NCI-H2196 treated with DMSO at 0.1 percent for 48 hours (cell line): ENCODE measurements at regions not wholly inside any gene's neighbourhood (a gene's known extent, or its start where the extent isn't known, plus 50 kb on each side); places are given as distances from the start of the nearest gene placed in this dataset.
A peak's percentile ranks its signal among the peaks of the same experiment; 100 is the strongest.
"Not testable (repeated sequence)": the region's sequence is repeated elsewhere in the genome, so short reads cannot be mapped to it uniquely, and the experiment has no call there.

Experiments used
- DNase-seq: peaks from one replicate; lab custom pipeline; 2025; ENCODE audit not compliant: unreplicated experiment; lab: John Stamatoyannopoulos, UW

DNA sequence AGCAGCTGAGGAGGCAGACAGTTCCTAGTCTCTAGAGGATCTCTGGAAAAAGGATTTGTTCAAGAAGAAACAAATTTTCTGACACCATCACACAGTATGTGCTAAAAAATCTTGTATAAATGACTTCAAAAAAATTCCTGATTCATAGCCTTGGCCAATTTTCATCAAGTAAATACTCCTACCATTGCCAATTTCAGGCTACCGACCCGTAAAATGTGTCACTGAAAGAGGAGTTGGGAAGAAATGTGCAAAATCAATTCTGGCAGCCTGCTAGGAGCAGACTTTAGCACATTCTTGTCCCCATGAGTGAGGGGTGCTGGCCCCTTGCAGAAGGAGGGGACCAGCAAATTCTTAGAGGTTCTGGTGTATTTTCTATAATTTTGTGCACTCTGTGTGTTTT, 109.4 kb downstream of the TMEM30B start:
- DNase-seq: no peak

DNA sequence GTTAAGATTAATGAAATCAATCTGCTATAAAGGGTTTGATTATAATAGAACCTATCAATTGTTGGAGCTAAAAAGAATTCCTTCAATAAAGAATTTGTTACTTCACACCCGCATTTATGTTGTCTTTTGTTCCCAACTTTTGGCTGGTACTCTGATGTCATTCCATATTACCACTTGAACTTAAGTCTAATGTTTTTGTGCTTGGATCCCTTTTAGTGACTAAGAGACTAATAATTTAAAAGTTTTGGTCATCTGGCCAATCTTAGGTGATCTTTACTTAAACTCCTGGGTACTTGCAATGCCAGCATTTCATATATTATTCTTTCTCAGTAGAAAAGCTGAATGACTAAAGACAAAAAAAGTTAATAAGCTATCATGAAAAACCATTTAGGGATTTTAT, 113.0 kb downstream of the TMEM30B start:
- DNase-seq: no peak

DNA sequence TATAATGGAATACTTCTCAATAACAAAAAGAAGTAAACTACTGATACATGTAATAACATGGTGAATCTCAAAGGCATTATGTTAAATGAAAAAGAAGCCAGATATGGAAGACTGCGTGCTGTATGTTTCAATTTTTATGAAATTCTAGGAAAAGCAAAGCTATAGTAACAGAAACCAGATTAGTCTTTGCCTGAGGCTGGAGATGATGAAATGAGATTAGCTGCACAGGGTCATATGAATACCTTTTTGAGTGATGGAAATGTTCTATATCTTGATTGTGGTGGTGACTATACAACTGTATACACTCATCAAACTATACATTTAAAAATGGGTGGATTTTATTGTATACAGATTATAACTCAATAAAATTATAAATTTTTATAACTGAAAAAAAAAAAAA, 113.5 kb downstream of the TMEM30B start:
- DNase-seq: no peak

DNA sequence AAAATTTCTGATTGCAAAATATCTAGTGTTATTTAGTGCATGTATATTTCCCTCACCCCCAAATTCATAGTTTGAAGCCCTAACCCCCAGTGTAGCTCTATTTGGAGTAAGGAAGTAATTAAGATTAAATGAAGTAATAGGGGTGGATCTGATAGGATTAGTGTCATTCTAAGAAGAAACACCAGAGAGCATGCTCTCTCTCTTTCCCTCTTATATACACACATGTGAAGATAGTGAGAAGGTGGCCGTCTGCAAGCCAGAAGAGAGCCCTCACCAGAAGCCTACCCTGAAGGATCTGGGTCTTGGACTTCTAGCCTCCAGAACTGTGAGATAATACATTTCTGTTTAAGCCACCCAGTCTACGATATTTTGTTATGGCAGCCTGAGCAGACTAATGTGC, 120.3 kb downstream of the TMEM30B start:
- DNase-seq: no peak

DNA sequence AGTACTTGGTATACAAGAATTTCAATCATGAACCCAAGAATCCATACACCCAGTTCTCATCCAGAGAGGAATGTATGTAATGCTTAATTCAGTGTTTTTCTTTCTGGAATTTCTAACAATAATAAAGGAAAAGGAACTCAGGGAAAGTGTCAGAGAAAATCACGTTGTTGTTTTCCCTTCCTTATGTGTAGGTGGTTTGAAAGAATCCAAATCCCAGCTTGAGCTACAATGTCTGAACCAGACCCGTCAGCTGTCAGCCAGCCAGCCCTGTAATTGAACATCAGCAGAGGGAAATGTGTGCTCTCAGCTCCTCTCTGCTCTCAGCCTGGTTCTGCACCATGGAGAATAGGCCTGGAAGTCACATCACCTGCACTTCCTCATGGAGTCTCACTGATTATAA, 126.5 kb downstream of the TMEM30B start:
- DNase-seq: no peak

DNA sequence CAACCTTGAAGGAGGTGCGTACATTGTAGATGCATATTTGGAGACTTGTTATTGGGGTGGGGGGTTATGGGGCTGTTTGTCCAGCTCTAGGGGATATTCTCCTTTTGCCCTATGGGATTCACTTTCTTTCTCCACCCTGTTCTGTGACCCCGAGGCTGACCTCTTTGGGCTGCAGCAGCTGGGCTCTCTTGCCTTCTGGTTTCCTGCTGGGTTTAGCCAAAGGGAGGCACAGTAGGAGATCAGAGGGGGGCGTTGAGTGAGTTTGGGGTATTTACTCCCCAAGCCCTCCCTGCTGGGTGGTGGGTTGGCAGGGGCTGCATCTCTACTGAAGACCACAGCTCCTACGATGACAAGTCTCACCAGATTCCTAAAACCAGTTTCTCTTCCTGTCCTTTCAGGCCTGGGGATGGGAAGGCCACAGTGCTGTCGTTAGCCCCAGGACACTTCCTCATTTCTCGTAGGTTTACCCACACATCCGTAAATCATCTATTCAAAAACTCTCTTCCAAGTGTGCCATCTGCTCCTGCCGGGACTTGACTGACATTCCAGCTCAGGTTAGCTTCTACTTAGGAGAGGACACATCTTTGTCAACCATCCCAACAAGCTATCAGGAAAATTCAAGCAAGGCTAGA, 127.1 kb downstream of the TMEM30B start:
- DNase-seq: no peak

DNA sequence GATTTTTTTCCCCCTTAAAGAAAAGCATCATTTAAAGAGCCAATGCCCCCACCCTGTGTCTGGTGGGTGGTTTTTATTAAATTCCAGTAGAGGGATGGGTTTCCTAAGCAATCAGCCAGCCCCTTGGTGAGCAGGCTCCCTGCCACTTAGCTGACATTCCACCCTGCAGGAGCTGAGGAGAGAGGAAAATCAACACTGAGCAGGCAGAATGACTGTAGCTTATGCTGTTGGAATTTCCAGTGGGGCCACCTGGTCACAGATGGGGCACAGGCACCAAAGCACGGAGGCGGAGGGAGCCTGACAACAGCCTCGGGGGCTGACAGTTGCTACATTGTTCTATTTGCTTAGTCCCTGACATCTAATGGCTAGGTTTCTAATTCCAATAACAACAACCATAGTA, 127.7 kb downstream of the TMEM30B start:
- no peak for DNase-seq

DNA sequence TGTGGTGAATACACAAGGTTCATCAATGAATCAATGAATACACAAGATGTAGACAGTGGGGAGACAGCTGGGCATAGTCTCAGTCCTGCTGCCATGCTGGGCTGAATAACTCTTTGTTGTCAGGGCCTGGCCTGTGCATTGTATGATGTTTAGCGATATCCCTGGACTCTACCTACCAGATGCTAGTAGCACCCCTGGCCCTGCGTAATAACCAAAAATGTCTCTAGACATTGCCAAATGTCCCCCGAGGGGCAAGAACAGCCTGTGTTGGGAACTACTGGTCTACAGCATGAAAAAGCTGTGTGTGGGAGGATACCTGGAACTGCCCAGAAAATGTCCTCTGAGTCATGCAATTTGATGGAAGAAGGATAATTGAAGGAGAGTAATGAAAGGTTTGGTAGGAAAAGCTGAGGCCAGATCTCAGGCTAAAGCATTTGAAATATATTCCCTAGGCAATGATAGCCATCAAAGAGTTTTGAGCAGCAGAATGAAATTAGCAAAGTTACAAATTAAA, 128.2 kb downstream of the TMEM30B start:
- DNase-seq: no peak

DNA sequence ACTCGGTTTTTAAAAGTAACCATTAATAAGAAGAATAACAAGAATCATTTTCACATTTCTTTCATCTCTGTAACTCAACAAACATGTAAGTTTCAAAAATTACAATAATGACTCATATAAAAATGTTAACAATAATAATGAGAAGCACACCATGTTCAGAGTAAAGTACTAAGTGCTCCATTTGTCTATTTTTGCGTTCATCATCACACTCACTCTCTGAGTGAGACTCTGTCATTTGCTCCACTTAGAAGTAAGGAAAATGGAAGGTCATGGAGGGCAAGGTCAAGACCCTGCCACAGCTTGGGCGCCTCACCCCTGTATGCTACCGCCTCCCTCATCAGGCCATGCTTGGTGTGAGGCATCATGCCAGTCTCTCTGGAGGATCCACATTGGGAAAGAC, 129.9 kb downstream of the TMEM30B start:
- DNase-seq: no peak

DNA sequence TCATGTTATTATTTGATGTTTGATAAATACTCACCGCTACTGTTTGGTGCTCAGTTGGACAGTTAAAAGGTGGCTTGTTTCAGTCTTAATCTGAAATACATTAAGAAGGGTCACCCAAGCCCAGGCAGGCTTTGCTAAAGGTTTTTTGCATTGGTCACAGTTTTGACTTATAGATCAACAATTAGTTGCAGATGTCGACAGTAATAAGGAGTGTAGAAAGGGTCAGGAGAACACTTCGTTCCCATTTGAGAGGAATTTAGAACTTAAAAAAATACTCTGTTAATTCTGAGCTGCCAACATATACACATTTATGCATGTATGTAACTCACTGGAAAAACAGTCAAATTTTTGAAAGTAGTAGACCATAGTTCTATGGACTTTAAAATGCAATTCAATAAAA, 130.3 kb downstream of the TMEM30B start:
- no peak for DNase-seq

DNA sequence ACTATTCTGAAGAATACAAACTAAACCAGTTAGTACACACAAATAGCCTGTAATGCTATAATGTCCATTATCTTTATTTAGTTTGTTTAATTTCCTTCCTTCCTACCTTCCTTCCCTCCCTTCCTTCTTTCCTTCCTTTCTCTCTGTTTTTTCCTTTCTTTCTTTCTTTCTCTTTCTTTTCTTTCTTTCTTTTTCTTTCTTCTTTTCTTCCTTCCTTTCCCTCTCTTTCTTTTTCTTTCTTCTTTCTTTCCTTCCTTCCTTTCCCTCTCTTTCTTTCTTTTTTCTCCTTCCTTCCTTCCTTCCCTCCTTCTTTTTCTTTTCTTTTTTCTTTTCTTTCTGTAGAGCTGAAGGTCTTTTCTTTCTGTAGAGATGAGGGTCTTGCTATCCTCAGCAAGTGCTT, 131.2 kb downstream of the TMEM30B start:
- no peak for DNase-seq

DNA sequence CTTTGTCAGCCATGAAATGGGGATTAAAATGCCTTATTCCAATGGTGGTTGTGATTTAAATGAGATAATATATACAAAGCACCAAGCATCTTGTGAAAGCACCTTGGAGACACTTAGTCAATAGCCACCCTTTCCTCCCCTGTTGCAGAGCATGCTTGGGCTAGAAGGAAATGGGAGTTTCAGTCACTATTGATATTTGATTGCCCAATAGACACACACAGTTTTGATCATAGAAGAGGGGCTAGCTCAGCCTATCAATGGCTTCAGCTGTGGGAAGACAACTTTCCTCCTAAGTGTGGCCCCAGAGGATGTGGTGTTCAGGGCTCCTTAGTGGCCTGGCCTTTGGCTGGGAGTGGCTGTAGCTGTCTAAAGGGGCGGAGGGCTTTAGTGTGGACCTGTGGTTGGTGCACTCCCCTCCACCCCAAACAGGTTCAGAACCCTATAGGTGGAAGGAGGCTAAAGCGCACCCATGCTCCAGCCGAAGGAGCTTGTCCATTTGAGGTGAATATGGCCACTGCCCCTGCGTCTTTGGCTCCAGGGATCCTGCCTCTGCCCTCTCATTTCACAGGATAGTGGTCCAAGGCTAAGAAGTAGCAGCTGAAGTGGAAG, 132.3 kb downstream of the TMEM30B start:
- no peak for DNase-seq

DNA sequence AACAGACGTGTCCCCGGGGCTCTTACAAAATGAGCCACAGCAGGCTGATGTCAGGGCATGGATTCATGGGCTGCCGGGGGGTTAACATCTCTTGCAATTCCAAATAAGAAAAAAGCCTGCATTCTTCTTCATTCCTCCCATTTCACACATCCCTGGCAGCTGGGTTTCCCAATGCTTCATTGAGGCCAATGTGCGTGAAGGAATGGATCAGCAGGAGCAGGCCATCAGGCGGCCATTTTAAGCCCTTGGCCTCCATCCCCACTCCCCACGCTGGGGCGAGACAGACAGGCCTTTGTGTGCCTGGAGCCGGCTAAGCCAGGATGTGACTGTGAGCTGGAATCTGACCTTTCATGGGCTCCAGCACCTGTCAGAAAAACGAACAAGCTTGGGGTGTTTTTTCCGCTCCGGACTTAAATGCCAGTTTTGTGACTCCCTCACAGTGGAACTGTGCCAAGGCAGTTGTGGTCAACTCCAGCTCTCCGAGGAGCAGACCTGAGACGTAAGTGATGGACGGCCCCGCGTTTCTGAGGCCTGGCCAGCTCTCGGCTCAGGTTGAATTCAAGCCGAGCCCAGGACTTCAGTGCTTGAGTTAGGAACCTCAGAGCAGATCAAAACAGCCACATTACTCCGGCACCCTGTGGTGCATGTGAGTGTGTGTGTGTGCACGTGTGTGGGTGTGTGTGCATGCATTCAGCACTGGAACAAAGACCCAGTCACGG, 133.1 kb downstream of the TMEM30B start:
- peak; percentile 22 for DNase-seq

DNA sequence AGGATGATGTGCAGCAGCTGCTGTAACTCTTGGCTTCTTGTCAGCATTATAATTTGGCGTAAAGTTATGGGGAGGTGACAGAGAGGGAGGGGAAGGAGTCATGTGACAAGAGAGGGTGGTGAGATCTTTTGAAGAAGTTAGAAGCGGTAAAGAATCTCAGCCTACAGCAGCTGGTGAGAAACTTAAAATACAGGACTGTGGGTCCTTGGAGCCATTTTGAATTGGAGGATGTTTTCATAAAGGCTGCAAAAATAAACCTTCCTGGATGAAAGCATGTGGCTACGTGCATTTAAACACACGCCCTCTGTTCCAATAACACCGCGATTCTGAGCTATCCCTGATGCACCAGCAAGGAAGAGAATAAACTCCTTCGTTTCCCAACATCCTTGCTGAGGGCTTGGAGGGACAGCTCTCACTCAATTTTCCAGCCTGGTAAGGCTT, 133.7 kb downstream of the TMEM30B start:
- DNase-seq: no peak

DNA sequence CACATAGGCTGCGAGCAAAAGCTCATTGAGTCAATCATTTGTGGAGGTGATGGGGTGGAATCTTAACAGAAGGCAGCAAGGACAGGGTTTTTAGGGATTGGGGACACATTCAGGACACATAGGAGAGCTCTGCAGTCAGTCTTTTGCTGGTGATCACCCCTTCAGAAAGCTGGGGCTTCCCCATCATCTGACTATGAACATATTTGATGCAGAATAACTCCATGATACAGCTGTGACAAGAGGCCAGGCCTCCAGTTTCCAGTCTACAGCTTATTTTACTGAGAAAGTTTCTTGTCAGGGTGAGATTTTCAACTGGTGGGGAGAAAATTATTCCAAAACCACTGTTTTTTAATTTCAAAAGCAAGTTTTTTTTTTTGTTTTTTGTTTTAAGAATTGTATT, 134.2 kb downstream of the TMEM30B start:
- no peak for DNase-seq

DNA sequence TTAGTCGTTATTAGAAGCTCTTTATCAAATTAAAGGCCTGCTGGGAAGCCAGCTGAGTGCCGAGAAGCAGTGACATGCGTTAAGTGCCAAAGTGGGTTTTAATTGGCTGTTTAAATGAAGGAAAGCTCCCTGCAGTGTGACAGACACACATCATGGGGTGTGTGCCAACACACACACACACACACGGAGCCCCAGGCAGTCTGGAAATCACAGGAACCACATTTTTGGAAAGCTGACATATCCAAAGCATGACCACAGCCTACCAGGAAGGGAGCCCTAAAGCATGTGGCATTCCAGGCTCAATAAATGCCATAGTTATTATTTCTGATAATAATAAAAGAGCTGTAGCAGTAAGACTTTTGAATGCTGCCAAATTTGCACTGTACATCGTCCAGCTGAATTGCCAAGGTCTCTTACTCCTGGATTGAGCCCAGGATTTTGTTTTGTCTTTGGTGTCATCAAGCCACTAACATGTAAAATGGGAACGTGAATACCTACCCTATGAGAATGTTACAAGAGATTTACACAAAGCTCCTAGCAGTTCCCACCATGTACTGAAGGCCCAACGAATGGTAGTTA, 135.1 kb downstream of the TMEM30B start:
- DNase-seq: no peak

DNA sequence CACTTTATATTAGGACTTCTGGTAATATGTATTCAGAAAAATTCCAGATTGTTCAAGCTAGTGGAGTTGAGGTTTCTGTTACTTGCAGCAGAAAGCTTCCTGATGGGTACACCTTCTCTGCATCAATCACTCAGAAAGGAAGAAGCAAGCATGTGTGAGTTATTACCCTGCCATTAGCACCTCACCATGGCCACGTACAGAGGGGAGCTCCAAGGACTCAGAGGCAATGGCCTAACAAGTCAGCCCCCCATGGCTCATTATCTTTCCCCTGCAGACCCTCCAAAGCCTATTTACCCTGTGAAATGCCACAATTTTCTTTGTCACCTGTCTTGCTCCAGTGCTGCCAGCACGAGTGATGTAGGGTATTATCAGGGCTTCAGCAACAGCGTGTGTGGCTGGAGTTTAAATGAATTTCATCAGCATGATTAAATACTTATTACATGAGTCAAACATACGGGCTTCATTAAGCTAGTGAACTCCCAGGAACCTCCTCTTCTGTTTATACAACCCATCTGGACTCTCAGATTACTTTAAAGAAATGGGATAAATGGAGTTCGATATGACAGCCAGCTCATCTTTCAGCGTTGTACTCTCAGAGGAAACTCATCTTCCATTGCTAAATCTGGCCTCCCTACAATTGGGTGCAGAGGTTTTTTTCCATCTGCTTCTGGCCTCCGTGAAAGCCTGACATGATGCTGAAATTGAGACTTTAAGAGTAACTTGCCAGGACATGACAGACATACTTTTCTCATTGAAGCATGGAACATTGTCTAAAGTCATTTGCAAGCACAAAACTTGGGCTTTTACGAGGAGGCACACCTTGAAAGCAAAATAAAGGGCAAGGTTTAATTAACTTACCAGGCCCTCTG, 135.9 kb downstream of the TMEM30B start:
- no peak for DNase-seq

DNA sequence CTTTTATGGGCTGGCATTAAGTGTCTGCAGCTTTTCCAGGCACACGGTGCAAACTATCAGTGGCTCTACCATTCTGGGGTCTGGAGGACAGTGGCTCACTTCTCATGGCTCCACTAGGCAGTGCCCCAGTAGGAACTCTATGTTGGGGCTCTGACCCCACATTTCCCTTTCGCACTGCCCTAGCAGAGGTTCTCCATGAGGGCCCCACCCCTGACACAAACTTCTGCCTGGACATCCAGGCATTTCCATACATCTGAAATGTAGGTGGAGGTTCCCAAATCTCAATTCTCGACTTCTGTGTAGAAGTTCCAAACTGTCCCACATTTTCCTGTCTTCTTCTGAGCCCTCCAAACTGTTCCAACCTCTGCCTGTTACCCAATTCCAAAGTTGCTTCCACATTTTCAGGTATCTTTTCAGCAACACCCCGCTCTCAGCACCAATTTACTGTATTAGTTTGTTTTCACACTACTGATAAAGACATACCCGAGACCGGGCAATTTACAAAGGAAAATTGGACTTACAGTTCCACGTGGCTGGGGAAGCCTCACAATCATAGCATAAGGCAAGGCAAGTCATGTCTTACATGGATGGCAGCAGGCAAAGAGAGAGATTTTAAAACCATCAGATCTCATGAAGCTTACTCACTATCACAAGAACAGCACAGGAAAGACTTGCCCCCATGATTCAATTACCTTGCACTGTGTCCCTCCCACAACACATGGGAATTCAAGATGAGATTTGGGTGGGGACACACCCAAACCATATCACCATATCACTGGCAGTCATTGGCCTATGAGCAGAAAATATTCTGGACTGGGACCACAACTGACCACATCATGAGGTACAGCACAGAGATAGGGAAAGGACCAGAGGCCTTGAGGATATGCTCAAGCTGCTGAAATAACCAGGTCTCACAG, 136.8 kb downstream of the TMEM30B start:
- DNase-seq: not testable (repeated sequence)

DNA sequence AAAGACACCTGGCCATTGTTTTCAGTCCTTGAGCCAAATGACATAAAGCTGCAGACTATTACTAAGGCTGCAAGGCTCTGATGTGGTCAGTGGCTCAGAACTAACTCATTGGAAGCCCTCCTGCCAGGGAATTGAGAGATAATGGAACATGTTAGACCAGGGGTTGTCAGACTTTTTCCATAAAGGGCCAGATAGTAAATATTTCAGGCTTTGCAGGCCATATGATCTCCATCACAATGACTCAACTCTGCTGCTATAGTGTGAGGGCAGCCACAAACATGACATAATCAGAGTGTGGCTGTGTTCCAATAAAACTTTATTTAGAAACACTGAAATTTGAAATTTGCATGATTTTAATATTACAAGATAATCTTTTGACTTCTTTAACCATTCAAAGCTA, 140.3 kb downstream of the TMEM30B start:
- DNase-seq: no peak

DNA sequence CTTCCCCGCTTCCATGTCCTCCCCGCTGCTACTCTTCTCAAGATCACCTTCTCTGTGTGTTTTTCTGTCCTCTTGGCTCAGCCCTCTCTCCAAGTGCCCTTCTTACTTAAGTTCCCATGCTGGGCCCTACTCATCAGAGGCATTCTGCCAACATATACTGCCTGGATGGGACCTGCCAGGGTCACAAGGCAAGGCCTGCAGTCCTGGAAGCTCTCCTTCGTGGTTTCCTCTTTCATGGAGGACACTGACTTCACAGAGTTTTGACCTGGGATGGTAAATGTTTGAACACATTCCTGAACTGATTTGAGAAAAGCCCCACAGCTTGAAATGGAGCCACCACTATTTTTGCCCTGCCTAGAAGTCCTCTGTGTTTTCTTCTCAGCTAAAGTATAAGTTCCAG, 140.9 kb downstream of the TMEM30B start:
- no peak for DNase-seq
